ENCODE measurements at regions not wholly inside any gene's neighbourhood (a gene's known extent, or its start where the extent isn't known, plus 50 kb on each side); places are given as distances from the start of the nearest gene placed in this dataset.
"Not testable (repeated sequence)": the region's sequence is repeated elsewhere in the genome, so short reads cannot be mapped to it uniquely, and the experiment has no call there.

DNA sequence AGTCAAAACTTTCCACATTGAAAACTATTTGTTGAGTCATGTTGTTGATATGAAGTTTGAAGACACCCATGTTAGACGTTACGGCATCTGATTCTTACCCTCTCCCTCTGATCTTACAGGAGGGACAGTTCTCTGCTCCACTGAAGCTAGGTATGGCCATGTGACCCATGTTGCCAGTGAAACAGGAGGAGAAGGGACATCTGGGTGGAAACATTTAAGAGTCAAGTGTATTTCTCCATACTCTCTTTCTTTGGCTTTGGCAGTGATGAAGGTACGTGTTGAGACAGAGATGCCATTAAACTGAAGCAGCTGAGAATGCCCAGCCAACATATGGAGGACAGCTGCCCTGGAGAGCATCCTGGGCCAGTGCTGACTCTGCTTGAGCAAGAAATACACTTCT is 198.4 kb upstream of the PTGFR start:
- Histone ChIP-seq H3K9me3 (ENCODE audit: control insufficient read depth in 2 of 2, low read length in 2 of 2) (no peaks in the 10 kb centered on the region), H3K27me3 (ENCODE audit: control insufficient read depth in 1 of 2, insufficient read depth in 2 of 2, low read length in 2 of 2) (no peaks in the 10 kb centered on the region), H3K4me1 (ENCODE audit: control insufficient read depth, insufficient read depth, low read length) (no peaks in the 10 kb centered on the region), H3K4me3 (ENCODE audit: low read length in 2 of 2) (no peak overlapping the region), H3K27ac (ENCODE audit: low read length) (no peak overlapping the region), H3K36me3 (ENCODE audit: control insufficient read depth in 2 of 2, insufficient read depth in 2 of 2, low read length in 2 of 2) (no peaks in the 10 kb centered on the region), H3K9ac (ENCODE audit: low read length in 2 of 2) (no peak overlapping the region)

DNA sequence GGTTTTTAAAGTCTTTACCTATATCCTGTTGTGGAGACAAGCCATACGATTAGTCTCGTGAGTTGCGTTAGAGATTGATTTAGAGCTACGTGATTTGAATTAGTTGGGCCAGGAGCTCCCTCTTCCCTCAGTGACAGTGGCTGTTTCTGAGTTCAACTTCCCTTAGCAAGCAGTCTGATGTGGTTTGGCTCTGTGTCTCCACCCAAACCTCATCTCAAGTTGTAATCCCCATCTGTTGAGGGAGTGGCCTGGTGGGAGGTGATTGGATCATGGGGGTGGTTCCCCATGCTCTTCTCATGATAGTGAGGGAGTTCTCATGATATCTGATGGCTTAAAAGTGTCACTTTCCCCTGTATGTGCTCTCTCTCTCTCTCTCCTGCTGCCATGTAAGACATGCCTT is 192.9 kb upstream of the PTGFR start:
- Histone ChIP-seq H3K27ac (ENCODE audit: low read length) (no peak overlapping the region), H3K9me3 (ENCODE audit: control insufficient read depth in 2 of 2, low read length in 2 of 2) (no peaks in the 10 kb centered on the region), H3K36me3 (ENCODE audit: control insufficient read depth in 2 of 2, insufficient read depth in 2 of 2, low read length in 2 of 2) (no peaks in the 10 kb centered on the region), H3K9ac (ENCODE audit: low read length in 2 of 2) (no peak overlapping the region), H3K27me3 (ENCODE audit: control insufficient read depth in 1 of 2, insufficient read depth in 2 of 2, low read length in 2 of 2) (no peaks in the 10 kb centered on the region), H3K4me3 (ENCODE audit: low read length in 2 of 2) (no peak overlapping the region), H3K4me1 (ENCODE audit: control insufficient read depth, insufficient read depth, low read length) (no peaks in the 10 kb centered on the region)

GRCh38 chr1:78298349-78298748 is 192.4 kb upstream of the PTGFR start:
- Histone ChIP-seq H3K9me3 (ENCODE audit: control insufficient read depth in 2 of 2, low read length in 2 of 2) (no peaks in the 10 kb centered on the region), H3K4me1 (ENCODE audit: control insufficient read depth, insufficient read depth, low read length) (no peaks in the 10 kb centered on the region), H3K36me3 (ENCODE audit: control insufficient read depth in 2 of 2, insufficient read depth in 2 of 2, low read length in 2 of 2) (no peaks in the 10 kb centered on the region), H3K27me3 (ENCODE audit: control insufficient read depth in 1 of 2, insufficient read depth in 2 of 2, low read length in 2 of 2) (no peaks in the 10 kb centered on the region), H3K9ac (ENCODE audit: low read length in 2 of 2) (no peak overlapping the region), H3K4me3 (ENCODE audit: low read length in 2 of 2) (no peak overlapping the region), H3K27ac (ENCODE audit: low read length) (no peak overlapping the region)

DNA sequence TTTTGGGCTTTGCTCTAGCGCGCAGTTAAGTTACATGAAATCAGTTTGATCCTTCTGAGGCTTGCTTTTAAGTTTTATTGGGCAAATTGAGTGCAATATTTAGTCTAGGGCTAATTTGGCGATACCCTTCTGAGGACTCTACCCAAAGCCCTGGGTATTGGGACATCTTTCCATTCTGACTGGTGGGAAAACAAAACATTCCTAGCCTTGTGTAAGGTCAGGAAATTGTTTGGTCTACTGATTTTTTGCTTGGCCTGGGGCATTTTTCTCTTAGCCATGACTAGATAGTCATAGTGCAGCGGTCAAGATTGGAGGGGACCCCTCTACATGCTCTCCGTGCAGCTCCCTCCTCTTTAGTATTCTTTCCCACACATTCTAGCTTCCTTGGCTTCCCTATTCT is 189.6 kb upstream of the PTGFR start:
- Histone ChIP-seq H3K4me1 (ENCODE audit: control insufficient read depth, insufficient read depth, low read length) (no peaks in the 10 kb centered on the region), H3K9me3 (ENCODE audit: control insufficient read depth in 2 of 2, low read length in 2 of 2) (no peaks in the 10 kb centered on the region), H3K4me3 (ENCODE audit: low read length in 2 of 2) (no peak overlapping the region), H3K9ac (ENCODE audit: low read length in 2 of 2) (no peak overlapping the region), H3K27me3 (ENCODE audit: control insufficient read depth in 1 of 2, insufficient read depth in 2 of 2, low read length in 2 of 2) (no peaks in the 10 kb centered on the region), H3K36me3 (ENCODE audit: control insufficient read depth in 2 of 2, insufficient read depth in 2 of 2, low read length in 2 of 2) (no peaks in the 10 kb centered on the region), H3K27ac (ENCODE audit: low read length) (no peak overlapping the region)

DNA sequence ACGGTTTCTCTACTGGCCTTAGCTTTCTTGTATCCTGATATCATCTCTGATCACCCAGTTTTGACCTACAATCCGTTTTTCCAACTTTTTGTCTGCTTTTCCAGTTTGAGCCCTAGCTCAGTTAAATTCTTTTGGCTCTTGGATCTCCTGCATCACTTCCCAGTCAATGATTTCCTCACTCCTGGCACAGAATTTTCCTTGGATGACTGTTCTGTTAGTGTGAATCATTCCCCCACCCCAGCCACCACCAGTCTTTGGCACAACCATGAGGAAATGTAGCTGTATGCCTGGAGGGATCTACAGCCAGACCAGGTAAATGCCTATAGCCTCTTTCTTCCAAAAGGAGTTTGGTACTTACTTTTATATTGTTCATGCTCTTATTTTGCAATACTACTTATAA is 187.2 kb upstream of the PTGFR start:
- Histone ChIP-seq H3K9me3 (ENCODE audit: control insufficient read depth in 2 of 2, low read length in 2 of 2) (no peaks in the 10 kb centered on the region), H3K27ac (ENCODE audit: low read length) (no peak overlapping the region)

GRCh38 chr1:78304341-78304740 is 186.4 kb upstream of the PTGFR start:
- no peak overlapping the region for H3K9ac ChIP-seq (ENCODE audit: low read length in 2 of 2)
- no peak overlapping the region for H3K4me3 ChIP-seq (ENCODE audit: low read length in 2 of 2)
- H3K27ac ChIP-seq (ENCODE audit: low read length): no peak overlapping the region
- H3K4me1 ChIP-seq (ENCODE audit: control insufficient read depth, insufficient read depth, low read length): no peaks in the 10 kb centered on the region
- H3K9me3 ChIP-seq (ENCODE audit: control insufficient read depth in 2 of 2, low read length in 2 of 2): no peaks in the 10 kb centered on the region
- no peaks in the 10 kb centered on the region for H3K27me3 ChIP-seq (ENCODE audit: control insufficient read depth in 1 of 2, insufficient read depth in 2 of 2, low read length in 2 of 2)
- no peaks in the 10 kb centered on the region for H3K36me3 ChIP-seq (ENCODE audit: control insufficient read depth in 2 of 2, insufficient read depth in 2 of 2, low read length in 2 of 2)

More for the DNA sequence above, 187.2 kb upstream of the PTGFR start:
- no peak overlapping the region for H3K4me3 ChIP-seq (ENCODE audit: low read length in 2 of 2)
- no peaks in the 10 kb centered on the region for H3K4me1 ChIP-seq (ENCODE audit: control insufficient read depth, insufficient read depth, low read length)
- no peaks in the 10 kb centered on the region for H3K27me3 ChIP-seq (ENCODE audit: control insufficient read depth in 1 of 2, insufficient read depth in 2 of 2, low read length in 2 of 2)
- no peaks in the 10 kb centered on the region for H3K36me3 ChIP-seq (ENCODE audit: control insufficient read depth in 2 of 2, insufficient read depth in 2 of 2, low read length in 2 of 2)
- H3K9ac ChIP-seq (ENCODE audit: low read length in 2 of 2): no peak overlapping the region

- Histone ChIP-seq H3K4me1 (ENCODE audit: control insufficient read depth, insufficient read depth, low read length) (no peaks in the 10 kb centered on the region), H3K4me3 (ENCODE audit: low read length in 2 of 2) (no peak overlapping the region), H3K27ac (ENCODE audit: low read length) (no peak overlapping the region), H3K27me3 (ENCODE audit: control insufficient read depth in 1 of 2, insufficient read depth in 2 of 2, low read length in 2 of 2) (no peaks in the 10 kb centered on the region), H3K9me3 (ENCODE audit: control insufficient read depth in 2 of 2, low read length in 2 of 2) (no peaks in the 10 kb centered on the region), H3K36me3 (ENCODE audit: control insufficient read depth in 2 of 2, insufficient read depth in 2 of 2, low read length in 2 of 2) (no peaks in the 10 kb centered on the region), H3K9ac (ENCODE audit: low read length in 2 of 2) (no peak overlapping the region)
Observed at GRCh38 chr1:78304761-78305160, 186.0 kb upstream of the PTGFR start.

- not testable (repeated sequence) for H3K4me3 ChIP-seq (ENCODE audit: low read length in 2 of 2); H3K27me3 ChIP-seq (ENCODE audit: control insufficient read depth in 1 of 2, insufficient read depth in 2 of 2, low read length in 2 of 2); H3K27ac ChIP-seq (ENCODE audit: low read length); H3K9ac ChIP-seq (ENCODE audit: low read length in 2 of 2); H3K9me3 ChIP-seq (ENCODE audit: control insufficient read depth in 2 of 2, low read length in 2 of 2); H3K4me1 ChIP-seq (ENCODE audit: control insufficient read depth, insufficient read depth, low read length); H3K36me3 ChIP-seq (ENCODE audit: control insufficient read depth in 2 of 2, insufficient read depth in 2 of 2, low read length in 2 of 2)
Observed at GRCh38 chr1:78310261-78310660, 180.5 kb upstream of the PTGFR start.

DNA sequence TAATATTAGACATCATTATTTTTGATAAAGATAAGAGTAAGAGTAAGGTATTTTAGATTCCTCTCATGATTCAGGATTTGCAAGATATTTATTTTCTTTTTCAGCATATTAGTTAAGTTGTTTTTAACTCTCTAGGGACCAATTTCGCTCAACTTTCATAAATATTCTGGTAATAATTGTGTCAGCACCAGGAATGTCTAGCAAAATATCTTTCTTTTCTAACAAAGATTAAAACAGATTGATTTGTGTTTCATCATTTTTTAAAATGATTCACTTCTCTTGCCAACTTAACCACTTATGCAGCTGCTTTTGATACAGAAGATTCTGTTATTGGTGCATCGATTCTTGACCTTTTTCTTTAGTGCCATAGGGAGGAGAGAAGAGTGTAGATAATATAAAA is 172.8 kb upstream of the PTGFR start:
- Histone ChIP-seq H3K27ac (ENCODE audit: low read length) (no peak overlapping the region), H3K9ac (ENCODE audit: low read length in 2 of 2) (no peak overlapping the region), H3K27me3 (ENCODE audit: control insufficient read depth in 1 of 2, insufficient read depth in 2 of 2, low read length in 2 of 2) (no peaks in the 10 kb centered on the region)

DNA sequence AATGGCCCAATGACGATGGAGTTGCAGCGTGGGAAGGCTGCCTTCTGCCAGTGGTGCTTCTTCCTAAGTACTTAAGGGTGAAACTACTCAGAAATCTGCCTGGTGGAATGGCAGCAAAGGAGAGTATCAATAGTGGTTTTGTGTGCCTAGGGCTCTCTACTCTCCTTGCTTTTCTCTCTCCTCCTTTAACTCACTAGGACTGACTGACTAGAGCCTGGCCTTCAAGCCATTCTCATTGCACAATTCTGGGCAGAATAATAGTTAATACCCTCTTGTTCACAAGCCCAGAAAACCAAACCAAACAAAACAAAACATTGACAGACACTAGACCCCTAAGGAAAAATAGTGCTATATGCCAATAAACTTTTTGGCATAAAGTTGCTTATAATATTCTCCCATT is 171.2 kb upstream of the PTGFR start:
- H3K27ac ChIP-seq (ENCODE audit: low read length): no peak overlapping the region

More for the DNA sequence above, 172.8 kb upstream of the PTGFR start:
- Histone ChIP-seq H3K4me3 (ENCODE audit: low read length in 2 of 2) (no peak overlapping the region), H3K36me3 (ENCODE audit: control insufficient read depth in 2 of 2, insufficient read depth in 2 of 2, low read length in 2 of 2) (no peaks in the 10 kb centered on the region), H3K9me3 (ENCODE audit: control insufficient read depth in 2 of 2, low read length in 2 of 2) (no peaks in the 10 kb centered on the region), H3K4me1 (ENCODE audit: control insufficient read depth, insufficient read depth, low read length) (no peaks in the 10 kb centered on the region)

GRCh38 chr1:78322928-78323680 is 167.7 kb upstream of the PTGFR start:
- Histone ChIP-seq H3K27ac (ENCODE audit: low read length) (no peak overlapping the region), H3K4me1 (ENCODE audit: control insufficient read depth, insufficient read depth, low read length) (no peaks in the 10 kb centered on the region), H3K4me3 (ENCODE audit: low read length in 2 of 2) (no peak overlapping the region), H3K36me3 (ENCODE audit: control insufficient read depth in 2 of 2, insufficient read depth in 2 of 2, low read length in 2 of 2) (no peaks in the 10 kb centered on the region), H3K9ac (ENCODE audit: low read length in 2 of 2) (no peak overlapping the region), H3K27me3 (ENCODE audit: control insufficient read depth in 1 of 2, insufficient read depth in 2 of 2, low read length in 2 of 2) (no peaks in the 10 kb centered on the region), H3K9me3 (ENCODE audit: control insufficient read depth in 2 of 2, low read length in 2 of 2) (no peaks in the 10 kb centered on the region)

More for the DNA sequence above, 171.2 kb upstream of the PTGFR start:
- Histone ChIP-seq H3K27me3 (ENCODE audit: control insufficient read depth in 1 of 2, insufficient read depth in 2 of 2, low read length in 2 of 2) (no peaks in the 10 kb centered on the region), H3K9ac (ENCODE audit: low read length in 2 of 2) (no peak overlapping the region), H3K4me1 (ENCODE audit: control insufficient read depth, insufficient read depth, low read length) (no peaks in the 10 kb centered on the region), H3K4me3 (ENCODE audit: low read length in 2 of 2) (no peak overlapping the region), H3K9me3 (ENCODE audit: control insufficient read depth in 2 of 2, low read length in 2 of 2) (no peaks in the 10 kb centered on the region), H3K36me3 (ENCODE audit: control insufficient read depth in 2 of 2, insufficient read depth in 2 of 2, low read length in 2 of 2) (no peaks in the 10 kb centered on the region)

Data from stomach smooth muscle (tissue), 2 donors.